ENCODE measurements at regions not wholly inside any gene's neighbourhood (a gene's known extent, or its start where the extent isn't known, plus 50 kb on each side); places are given as distances from the start of the nearest gene placed in this dataset.
A peak's percentile ranks its signal among the peaks of the same experiment; 100 is the strongest.
"Not testable (repeated sequence)": the region's sequence is repeated elsewhere in the genome, so short reads cannot be mapped to it uniquely, and the experiment has no call there.

DNA sequence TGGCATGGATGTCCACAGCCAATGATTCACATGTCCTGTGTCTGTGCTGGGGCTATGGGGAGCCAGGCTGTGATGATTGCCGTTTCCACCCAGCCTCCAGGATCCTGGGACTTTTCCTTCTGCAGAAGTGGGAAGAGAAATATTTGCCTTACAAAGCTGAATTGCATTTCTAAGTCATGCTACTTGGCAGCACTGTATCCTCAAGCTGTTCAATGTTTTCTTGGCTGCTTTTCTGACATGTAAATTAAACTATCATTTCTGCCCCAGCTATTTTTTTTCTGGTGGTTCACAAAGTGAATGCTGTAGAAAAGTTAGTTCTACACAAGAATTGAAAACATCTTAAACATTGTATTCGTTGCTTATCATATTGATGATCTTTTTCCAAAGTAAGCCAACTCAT, 51.9 kb upstream of the TCERG1L start:
- no peak for DNase-seq (ENCODE audit: low read depth, low spot score)
- in situ Hi-C loops (cut with HindIII; ENCODE audit: low pct_unique_long_range_greater_than_20kb, low sequenced_read_pairs): no loop called here

GRCh38 chr10:131371571-131371970, 60.0 kb upstream of the TCERG1L start:
- in situ Hi-C loops (cut with HindIII; ENCODE audit: low pct_unique_long_range_greater_than_20kb, low sequenced_read_pairs): no loop called here
- DNase-seq (ENCODE audit: low read depth, low spot score): no peak

GRCh38 chr10:131381576-131381975, 70.1 kb upstream of the TCERG1L start:
- no peak for DNase-seq (ENCODE audit: low read depth, low spot score)
- in situ Hi-C loops (cut with HindIII; ENCODE audit: low pct_unique_long_range_greater_than_20kb, low sequenced_read_pairs): no loop called here

DNA sequence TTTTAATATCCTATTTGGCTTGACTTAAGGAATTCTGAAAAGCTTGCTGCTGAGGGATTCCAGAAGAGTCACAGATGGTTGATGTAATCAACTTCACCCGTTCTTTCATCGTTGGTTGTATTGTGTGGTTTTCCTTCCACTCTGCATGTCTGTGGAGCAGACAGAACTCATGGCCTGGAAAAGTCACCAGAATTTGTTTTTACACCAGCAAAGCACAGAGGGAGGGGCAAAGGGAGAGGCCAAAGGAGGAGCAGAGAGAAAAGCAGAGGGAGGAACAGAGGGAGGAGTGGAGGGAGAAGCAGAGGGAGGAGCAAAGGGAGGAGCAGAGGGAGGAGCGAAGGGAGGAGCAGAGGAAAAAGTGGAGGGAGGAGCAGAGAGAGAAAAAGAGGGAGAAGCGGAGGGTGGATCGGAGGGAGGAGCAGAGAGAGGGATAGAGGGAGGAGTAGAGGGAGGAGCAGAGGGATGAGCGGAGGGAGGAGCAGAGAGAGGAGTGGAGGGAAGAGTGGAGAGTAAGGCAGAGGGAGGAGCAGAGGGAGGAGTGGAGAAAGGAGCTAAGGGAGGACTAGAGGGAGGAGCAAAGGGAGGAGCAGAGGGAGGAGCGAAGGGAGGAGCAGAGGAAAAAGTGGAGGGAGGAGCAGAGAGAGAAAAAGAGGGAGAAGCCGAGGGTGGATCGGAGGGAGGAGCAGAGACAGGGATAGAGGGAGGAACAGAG, 73.8 kb upstream of the TCERG1L start:
- peak; percentile 1 for DNase-seq (ENCODE audit: low read depth, low spot score)
- in situ Hi-C loops (cut with HindIII; ENCODE audit: low pct_unique_long_range_greater_than_20kb, low sequenced_read_pairs): not testable (repeated sequence)

GRCh38 chr10:131387018-131387529, 75.6 kb upstream of the TCERG1L start:
- in situ Hi-C loops (cut with HindIII; ENCODE audit: low pct_unique_long_range_greater_than_20kb, low sequenced_read_pairs): no loop called here
- no peak for DNase-seq (ENCODE audit: low read depth, low spot score)

DNA sequence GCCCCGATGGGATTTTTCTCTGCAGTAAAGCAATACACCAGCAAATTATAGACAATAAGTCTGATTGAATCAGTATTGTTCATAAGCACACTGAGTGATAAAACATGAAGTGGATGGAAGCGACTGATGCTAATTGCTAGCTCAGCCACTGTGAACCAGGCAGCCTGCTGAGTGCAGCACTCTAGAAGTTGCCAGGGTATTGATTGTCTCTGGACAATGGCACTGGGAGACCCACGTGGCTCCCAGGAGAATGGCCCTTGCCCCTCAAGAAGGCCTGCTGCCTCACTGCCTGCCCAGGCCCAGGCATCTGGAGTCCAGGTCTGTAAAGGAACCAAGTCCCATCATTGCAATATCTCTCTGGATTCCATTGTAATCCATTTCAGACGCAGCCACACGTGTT, 80.4 kb upstream of the TCERG1L start:
- DNase-seq (ENCODE audit: low read depth, low spot score): no peak
- in situ Hi-C loops (cut with HindIII; ENCODE audit: low pct_unique_long_range_greater_than_20kb, low sequenced_read_pairs): no loop called here

DNA sequence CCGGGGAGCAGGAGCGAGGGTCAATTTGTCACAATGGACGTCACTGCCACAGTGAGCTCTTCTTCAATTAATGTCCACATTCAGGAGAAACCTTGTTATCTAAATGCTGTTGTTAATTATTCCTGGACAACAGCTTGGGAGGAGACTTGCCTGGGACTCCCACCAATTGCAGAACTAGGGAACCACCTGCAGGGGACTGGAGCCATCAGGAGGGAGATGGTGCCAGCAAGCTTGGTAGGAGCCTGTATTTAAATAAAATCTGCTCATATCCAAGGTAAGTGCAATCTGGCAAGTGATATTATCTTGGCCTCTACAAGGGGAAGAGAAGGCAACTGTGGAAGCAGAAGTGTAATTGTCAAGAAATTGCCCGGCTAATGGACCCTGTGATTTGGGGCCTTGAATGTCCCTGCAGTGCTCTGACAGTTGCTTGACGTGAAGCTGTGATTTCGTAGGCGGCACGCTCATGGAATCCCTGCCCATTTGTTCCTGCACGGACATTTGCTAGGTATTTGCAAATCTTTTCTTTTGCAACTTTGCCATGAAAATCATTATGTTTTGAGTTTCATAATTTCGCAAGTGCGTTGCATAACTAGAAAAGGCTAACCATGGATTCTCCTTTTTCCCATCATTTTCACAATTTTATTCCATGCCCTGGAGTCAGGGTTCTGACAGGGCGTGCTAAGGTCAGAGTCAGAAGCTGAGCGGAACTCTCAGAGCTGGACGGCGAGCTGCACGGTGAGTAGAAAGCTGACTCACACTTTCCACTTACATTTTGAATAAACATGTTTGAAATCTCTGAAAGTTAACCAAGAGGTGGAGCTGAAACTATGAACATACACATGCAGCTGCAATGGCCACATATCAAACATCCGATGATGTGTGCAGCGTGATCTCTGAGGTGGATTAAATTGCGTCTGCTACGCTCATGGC, 84.9 kb upstream of the TCERG1L start:
- DNase-seq (ENCODE audit: low read depth, low spot score): peak; percentile 17

GRCh38 chr10:131398166-131398565, 86.6 kb upstream of the TCERG1L start:
- in situ Hi-C loops (cut with HindIII; ENCODE audit: low pct_unique_long_range_greater_than_20kb, low sequenced_read_pairs): no loop called here
- DNase-seq (ENCODE audit: low read depth, low spot score): no peak

More for the DNA sequence above, 84.9 kb upstream of the TCERG1L start:
- in situ Hi-C loops (cut with HindIII; ENCODE audit: low pct_unique_long_range_greater_than_20kb, low sequenced_read_pairs): no loop called here

DNA sequence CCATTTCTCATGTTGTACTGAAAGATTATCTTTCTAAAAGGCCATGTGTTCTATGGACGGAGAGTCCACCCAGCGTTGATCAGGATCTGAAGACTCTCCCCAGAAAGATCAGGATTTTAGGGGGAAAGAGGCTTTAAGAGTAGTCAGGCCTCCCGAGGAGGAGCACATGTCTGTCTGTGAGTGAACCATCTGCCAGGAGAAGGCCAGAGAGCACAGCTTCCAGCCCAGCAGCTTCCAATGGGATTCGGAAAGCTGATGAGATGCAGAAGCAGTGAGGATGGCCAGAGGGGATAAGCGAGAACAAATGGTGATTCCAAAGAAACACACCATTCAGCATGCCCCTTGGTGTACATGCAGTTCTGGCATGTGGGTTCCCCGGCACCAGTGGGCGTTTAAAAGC, 88.5 kb upstream of the TCERG1L start:
- in situ Hi-C loops (cut with HindIII; ENCODE audit: low pct_unique_long_range_greater_than_20kb, low sequenced_read_pairs): no loop called here
- DNase-seq (ENCODE audit: low read depth, low spot score): no peak

DNA sequence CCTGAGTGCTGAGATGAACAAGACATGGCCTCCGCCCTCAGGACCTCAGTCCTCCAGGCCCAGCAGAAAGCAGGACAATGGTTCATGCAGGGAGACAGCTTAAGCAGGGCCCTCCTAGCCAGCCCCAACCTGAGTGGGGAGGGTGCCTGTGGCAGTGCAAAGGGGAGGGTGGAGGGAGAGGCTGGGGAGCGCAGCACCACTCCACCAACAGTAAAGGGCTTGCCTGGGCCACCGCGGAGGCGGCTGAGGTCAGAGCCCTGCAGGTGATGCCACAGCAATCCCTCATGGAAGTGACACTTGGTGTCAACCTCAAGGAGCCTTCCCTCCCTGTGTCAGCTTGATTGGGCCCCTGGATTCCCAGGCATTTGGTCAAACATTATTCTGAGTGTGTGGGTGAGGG, 89.0 kb upstream of the TCERG1L start:
- DNase-seq (ENCODE audit: low read depth, low spot score): no peak

GRCh38 chr10:131402771-131403650, 91.5 kb upstream of the TCERG1L start:
- DNase-seq (ENCODE audit: low read depth, low spot score): no peak
- in situ Hi-C loops (cut with HindIII; ENCODE audit: low pct_unique_long_range_greater_than_20kb, low sequenced_read_pairs): no loop called here

More for the DNA sequence above, 89.0 kb upstream of the TCERG1L start:
- in situ Hi-C loops (cut with HindIII; ENCODE audit: low pct_unique_long_range_greater_than_20kb, low sequenced_read_pairs): no loop called here

DNA sequence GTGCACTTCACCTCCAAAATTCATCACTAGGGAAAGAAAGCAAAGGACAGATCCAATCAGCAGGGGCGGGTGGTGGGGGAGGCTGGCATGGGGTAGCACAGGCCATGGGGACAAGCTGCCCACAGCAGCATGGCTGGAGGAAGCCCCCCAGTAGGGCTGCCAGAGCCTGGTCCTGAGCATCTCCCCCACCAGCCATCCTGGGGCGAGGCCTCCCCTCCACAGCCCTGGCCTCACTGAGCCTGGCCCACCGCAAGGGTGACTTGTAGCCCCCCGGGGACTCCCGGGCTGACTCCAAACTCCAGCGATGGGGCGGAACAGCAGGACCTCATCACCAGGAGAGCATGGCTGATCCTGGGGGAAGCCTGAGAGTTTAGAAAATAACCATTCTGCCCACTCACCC, 92.4 kb upstream of the TCERG1L start:
- DNase-seq (ENCODE audit: low read depth, low spot score): no peak
- in situ Hi-C loops (cut with HindIII; ENCODE audit: low pct_unique_long_range_greater_than_20kb, low sequenced_read_pairs): no loop called here

DNA sequence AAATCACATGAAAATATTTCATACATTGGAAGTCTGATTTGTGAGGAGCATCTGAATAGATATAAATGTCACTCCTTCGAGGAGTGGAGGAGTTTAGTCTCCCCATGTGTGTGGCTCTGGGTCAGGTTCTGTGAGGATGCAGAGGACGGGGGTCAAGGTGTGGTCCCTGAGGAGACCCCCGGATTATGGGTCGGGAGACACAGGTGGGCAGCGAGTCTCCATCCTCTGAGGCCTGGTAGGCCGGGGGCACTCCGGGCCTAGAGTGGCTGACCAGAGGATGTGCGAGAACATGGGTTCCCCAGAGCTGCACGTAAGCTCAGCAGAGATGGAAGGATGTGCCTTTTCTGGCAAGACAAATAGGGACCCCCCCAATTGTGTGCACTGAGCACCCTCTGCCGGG, 93.4 kb upstream of the TCERG1L start:
- in situ Hi-C loops (cut with HindIII; ENCODE audit: low pct_unique_long_range_greater_than_20kb, low sequenced_read_pairs): no loop called here

GRCh38 chr10:131406676-131407392, 95.3 kb upstream of the TCERG1L start:
- in situ Hi-C loops (cut with HindIII; ENCODE audit: low pct_unique_long_range_greater_than_20kb, low sequenced_read_pairs): no loop called here
- DNase-seq (ENCODE audit: low read depth, low spot score): no peak

More for the DNA sequence above, 93.4 kb upstream of the TCERG1L start:
- DNase-seq (ENCODE audit: low read depth, low spot score): no peak

GRCh38 chr10:131418681-131419080, 107.2 kb upstream of the TCERG1L start:
- in situ Hi-C loops (cut with HindIII; ENCODE audit: low pct_unique_long_range_greater_than_20kb, low sequenced_read_pairs): no loop called here
- DNase-seq (ENCODE audit: low read depth, low spot score): no peak

DNA sequence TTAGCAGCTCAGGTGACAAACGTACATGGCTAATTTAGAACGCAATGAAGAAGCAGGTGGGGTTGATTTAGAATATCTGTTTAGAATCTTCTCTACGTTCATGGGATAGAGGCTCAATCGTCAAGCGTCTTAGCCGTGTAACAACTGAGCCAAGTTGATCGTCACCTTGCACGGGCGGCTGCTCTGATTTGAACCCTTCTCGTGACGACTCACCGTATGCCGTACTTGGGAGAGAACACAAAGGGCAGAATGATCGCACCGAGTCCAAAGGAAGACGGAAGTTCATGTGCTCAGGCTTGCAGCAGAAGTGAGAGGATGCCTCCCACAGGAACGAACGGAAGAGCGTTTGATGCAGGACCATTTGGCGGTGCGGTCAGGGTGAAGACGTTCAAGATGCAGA, 108.3 kb upstream of the TCERG1L start:
- in situ Hi-C loops (cut with HindIII; ENCODE audit: low pct_unique_long_range_greater_than_20kb, low sequenced_read_pairs): no loop called here
- no peak for DNase-seq (ENCODE audit: low read depth, low spot score)

DNA sequence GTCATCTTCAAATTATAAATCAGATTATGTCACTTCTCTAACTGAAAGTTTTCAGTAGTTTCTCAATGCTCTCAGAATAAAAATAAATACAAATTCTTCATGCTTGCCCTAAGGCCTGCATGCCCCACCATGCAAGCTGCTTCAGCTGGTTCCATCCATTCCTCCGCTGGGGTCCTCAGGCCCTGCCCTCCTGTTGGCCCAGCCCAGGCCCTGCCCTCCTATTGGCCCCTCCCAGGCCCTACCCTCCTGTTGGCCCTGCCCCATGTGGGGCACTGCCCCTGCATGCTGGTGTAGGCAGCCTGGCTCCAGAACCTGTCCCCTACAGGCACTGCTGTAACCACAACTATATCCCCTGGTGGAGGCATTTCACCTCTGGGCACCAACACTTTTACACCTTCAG, 109.3 kb upstream of the TCERG1L start:
- no peak for DNase-seq (ENCODE audit: low read depth, low spot score)
- in situ Hi-C loops (cut with HindIII; ENCODE audit: low pct_unique_long_range_greater_than_20kb, low sequenced_read_pairs): no loop called here
